ENCODE measurements at regions not wholly inside any gene's neighbourhood (a gene's known extent, or its start where the extent isn't known, plus 50 kb on each side); places are given as distances from the start of the nearest gene placed in this dataset.
"Not testable (repeated sequence)": the region's sequence is repeated elsewhere in the genome, so short reads cannot be mapped to it uniquely, and the experiment has no call there.

DNA sequence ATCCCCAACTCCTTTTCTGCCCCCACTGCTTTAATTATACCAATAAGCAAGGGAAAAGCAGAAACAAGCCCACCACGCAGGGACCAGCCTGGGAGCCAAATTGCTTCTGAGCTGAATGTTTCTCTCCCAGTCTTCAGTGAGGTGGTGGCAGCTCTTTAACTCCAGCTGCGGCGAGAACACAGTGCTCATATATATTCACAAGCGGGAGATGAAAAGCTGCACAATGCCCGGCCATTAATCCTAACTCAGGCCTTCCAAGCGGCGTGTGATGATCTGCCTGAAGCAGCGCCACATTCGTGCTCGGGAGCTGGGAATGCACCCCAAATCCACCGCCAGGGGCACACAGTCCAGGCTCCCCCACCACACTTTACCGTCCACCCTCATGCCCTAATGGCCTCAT, 203.7 kb upstream of the SDK2 start:
- no peak for DNase-seq (ENCODE audit: low spot score)

DNA sequence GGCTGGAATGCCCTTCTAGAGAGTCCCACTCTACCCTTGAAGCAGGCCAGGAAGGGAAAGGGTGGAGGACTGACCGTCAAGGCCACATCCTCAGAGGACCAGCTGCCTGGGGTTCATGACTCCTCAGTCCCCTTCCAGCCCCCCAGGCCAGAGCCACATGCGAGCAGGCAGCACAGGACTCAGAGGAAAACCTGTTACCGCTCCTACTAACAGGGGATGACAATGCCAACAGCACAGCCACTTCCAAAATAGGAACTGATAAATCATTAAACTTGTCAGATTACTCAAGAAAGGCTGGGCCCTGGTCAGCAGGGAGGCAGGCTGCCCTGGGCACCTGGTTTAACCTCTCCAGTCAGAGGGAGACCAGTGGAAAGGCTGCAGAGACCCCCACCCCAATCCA, 206.2 kb upstream of the SDK2 start:
- no peak for DNase-seq (ENCODE audit: low spot score)

DNA sequence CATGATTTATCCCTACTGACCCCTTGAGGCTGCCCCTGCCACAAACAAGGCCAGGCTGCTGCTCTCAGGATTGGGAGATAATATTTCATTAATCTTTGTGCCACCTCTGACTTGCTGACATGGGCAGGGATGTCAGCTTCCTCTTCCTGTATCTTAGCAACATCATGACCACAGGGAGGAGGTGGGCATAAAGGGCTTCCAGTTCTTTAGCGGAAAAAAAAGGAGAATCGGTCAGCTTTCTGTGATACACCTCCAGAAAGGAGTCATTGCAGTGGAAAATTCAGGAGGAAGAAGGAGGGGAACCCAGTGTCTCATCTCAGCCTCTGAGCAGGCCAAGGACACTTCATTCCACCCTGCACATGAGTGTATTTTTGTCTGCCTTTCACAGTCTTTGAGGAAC, 206.8 kb upstream of the SDK2 start:
- no peak for DNase-seq (ENCODE audit: low spot score)

DNA sequence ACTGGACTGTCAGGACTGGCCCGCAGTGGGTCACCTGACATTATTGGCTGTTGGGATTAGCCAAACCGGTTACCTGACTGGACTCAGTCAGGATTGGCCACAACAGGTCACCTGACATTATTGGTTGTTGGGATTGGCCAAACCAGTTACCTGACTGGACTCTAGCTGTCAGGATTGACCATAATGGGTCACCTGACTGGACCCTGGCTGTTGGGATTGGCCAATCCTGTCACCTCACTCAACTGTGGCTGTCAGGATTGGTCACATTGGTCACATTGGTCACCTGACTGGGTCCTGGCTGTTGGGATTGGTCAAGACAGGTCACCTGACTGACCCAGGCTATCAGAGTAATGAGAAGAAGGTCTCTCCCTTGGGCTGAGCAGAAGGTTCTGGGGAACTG, 207.7 kb upstream of the SDK2 start:
- no peak for DNase-seq (ENCODE audit: low spot score)

DNA sequence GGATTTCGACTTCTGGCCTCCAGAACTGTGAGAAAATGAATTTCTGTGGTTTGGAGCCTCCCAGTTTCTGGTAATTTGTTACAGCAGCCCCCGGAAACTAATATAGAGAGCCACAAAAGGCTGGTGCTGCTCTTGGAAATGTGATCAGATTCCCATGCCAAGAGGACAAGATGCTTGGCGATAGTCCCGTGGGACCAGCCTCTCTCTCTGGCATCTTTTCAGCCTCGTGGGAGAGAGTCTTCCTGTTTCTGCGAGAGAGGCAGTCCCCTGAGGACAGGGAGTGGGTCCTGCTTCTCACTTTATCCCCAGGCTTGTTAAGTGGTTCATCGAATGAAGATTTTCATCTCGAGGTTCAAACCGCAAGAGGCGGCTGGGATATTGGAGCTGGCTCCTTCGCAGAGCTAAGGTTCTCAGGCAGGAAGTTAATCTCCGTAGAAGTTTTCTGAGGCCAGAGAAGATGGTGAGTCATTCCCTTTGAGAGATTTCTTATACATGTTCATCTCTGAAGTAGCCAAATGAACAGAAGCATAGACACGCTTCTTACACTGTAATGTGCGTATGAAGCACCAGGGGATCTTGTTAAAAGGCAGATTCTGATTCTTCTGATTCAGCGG, 211.6 kb upstream of the SDK2 start:
- DNase-seq (ENCODE audit: low spot score) = no peak

DNA sequence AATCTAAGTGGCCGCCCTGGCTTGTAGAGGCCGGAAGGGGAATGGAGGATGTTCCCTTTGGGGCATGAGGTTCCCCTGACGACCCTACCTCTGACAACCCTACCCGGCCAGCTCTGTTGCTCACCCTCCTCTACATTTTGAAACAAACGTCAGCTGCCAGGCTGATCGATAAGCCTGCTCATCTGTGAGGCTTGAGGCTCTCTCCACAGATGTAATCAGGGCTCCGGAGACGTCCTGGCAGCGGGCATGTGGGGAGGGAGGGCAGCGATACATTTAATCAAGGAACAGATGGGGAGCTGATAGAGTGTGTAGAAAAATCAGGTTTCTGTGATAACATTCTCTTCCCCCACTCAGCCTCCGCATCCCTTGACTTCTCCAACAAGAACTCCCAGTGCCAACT, 212.3 kb upstream of the SDK2 start:
- no peak for DNase-seq (ENCODE audit: low spot score)

DNA sequence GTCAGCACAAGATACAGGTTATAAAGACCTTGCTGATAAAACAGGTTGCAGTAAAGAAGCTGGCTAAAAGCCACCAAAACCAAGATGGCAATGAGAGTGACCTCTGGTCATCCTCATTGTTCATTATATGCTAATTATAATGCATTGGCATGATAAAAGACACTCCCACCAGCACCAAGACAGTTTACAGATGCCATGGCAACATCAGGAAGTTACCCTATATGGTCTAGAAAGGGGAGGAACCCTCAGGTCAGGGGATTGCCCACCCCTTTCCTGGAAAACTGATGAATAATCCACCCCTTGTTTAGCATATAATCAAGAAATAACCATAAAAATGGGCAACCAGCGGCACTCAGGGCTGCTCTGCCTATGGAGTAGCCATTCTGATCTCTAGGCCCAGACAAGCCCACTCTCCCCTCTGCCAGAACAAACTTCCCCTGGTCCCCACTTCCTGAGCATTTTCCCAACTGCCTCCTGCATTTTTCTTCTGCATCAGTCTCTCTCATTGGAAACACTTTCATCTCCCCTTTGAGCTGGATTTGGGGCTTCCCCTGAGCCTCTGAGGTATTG, 215.3 kb upstream of the SDK2 start:
- not testable (repeated sequence) for DNase-seq (ENCODE audit: low spot score)

DNA sequence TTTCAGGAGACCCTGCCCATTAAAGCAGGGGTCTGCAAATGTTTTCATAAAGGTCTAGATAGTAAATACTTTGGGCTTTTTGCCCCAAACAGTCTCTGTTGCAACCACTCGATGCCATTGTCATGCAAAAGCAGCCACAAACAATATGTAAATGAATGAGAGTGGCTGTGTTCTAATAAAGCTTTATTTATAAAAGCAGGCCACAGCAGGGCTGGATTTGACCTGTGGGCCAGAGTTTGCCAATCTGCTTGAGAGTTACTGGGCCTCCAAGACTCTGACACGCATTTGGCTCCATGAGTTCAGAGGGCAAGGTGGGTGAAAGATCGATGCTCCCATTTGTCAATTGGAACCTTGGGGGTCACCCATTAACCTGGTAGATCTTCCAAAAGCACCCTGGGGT, 217.3 kb upstream of the SDK2 start:
- DNase-seq (ENCODE audit: low spot score) = no peak

DNA sequence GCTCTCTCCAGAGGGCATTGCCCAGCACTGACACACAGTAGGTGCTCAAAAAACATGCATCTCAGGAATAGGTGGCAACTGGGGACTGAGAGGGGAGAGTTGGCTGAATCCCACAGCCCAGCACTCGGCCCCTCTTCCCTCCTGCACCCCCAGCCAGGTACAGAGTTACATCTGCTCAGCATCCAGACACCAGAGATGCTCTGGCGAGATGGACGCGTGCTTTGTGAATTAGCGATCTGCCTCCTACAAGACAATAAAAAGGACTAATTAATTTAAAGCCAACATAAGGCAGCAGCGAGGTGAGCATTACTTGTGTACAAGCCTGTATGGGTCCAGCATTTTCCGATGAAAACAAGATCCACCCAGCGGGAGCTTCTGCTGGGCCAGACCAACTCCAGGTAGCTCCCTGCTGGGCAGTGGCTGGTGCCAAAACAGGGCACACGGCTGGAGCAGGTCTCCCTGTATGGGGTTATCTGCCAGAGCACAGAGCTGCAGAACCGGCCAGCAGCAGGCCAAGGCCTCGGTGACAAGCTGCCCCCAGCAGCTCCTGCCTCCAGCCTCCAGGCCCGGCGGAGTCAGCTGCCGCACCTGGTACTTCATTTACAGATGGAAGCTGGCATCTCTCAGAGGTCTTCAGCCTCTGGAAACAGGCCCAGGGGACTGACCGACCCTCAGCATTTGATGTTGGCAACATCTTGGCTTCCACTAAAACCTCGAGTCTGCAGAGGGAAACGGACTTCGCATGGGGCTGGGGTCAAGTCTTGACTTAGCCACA, 219.7 kb upstream of the SDK2 start:
- no peak for DNase-seq (ENCODE audit: low spot score)

DNA sequence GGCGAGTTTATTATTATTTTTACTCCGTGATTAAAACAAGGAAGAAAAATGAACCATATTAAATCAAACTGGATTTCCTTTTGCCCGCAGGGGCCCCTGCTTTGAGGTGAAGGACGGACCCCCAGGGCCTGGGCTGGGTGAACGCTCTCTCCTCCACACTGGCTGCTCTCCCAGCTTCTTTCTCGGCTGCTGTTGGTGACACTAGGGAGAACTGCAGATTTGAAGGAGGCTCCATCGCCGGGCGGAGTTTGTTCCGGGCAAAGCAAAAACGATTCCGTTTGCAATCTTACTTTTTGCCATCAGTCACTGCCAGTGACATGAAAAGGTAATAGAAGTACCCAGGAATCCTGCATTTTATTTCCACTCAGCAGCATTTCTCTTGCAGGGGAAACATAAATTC, 221.6 kb upstream of the SDK2 start:
- DNase-seq (ENCODE audit: low spot score) = no peak

DNA sequence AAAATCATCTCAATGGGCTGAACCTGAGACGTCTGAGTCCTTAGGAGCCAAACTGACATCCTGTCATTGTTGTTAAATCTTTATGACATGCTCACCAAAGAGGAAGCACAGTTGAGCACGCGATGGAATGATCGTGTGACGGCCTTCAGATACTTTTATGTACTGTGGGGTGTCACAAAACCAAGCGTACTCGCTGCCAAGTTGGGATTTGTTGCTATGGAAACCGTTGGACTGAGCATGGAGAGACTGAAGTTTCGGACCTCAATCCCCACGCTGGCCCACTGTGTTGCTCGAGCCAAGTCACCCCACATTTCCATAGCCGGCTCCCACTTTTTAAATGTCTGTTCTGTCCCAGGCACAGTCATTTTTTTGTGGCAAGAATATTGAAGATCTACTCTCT, 222.8 kb upstream of the SDK2 start:
- DNase-seq (ENCODE audit: low spot score) = no peak

DNA sequence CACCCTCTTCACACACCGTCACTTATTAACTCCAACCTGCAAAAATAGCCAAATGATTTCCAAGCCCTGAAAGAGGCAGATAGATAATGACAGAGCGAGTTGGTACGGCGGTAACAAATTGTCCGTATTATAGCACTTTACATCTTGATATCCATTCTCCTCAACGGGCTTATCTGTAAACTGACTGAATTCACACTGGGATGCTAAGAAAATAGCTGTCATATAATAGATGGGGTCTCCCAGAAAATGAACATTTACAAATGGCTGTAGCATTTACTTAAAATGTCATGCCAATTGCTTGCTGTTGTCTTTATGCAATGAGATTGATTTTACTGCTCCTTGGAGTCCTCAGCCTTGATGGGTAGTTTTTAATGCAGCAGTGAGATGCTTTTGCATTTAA, 225.8 kb upstream of the SDK2 start:
- DNase-seq (ENCODE audit: low spot score) = no peak

DNA sequence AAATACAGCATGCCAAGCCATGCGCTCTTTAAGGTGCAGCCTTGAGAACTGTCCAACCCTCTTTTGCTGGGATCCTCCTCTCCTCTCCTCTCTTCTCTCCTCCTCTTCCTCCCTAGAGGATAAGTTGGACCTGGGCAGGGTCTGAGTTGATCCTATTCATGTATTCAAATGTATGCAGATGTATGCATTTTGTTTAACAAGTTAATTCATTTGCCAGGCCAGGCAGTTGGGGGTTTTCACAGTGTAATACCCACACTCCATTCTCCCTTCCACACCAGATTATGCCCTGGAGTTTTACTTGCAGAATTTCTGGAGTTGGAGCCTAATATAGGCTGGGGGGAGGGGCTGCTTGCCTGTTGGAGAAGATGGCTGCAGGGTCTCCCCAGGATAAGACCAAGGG, 226.2 kb upstream of the SDK2 start:
- DNase-seq (ENCODE audit: low spot score) = no peak

DNA sequence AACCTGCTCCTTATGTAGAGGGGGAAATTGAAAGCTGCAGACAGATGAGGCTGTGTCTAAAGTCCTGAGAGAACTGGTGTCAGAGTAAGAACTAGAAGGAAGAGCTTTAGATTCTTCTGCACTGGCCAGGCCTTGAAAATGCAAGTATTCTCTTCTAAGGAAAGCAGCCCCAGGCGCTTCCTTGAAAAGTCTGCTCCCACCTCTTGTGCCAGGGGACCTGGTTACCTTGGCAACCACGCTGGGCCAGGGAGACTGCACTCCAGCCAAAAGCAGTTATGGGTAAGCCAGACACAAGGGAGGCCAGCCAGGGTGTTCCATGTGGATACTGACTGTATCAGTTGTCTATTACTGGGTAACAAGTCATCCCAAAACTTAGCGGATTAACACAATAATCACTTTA, 228.6 kb upstream of the SDK2 start:
- no peak for DNase-seq (ENCODE audit: low spot score)

DNA sequence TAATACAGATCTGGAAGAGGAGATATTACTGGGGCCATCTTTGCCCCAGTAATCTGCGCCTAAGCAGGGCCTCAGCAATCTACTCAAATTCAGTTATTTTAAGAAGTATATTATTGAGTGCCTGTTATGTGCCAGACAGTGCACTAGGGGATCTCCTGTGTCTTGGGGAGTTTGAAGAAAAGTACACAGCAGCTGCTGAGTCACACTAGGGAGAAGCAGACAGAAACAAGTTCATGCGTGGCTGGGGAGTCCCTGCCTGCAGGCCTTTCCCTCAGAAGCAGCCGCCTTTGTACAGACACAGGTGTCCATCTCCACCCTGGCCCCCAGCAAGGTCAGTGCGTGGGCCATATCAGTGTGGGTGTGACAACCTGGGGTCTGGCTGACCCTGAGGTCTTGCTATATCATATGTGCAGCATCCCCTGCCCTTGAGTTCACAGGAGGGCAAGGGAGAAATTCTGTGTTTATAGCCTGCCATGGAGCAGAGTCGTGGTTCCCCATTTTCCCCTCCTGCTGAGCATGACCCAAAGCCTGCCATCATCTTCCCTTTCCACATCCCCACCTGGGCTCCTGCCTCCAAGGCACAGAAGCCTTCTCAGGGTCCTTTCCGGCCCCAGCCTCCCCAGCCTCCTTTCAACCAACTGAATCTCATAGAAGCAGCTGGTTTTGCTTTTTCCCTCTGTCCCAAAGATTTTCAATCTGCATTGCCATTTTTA, 229.9 kb upstream of the SDK2 start:
- no peak for DNase-seq (ENCODE audit: low spot score)

DNA sequence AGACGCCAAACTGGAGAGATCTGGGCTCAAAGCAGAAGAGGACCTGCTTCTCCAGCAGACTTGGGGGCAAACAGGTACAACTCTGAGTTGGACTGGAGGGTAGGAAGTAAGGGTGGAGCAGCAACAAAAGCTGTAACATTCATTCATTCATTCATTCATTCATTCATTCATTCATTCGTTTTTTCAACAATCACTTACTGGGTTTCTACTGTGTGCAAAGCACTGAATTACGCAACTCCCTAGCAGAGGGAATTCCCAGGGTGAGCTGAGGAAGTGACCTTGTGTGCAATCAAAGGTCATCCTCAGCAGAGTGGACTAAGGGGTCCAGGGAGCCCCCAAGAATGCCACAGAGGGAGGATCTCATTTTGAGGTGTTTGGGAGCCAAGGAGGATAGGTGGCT, 231.1 kb upstream of the SDK2 start:
- DNase-seq (ENCODE audit: low spot score) = no peak

DNA sequence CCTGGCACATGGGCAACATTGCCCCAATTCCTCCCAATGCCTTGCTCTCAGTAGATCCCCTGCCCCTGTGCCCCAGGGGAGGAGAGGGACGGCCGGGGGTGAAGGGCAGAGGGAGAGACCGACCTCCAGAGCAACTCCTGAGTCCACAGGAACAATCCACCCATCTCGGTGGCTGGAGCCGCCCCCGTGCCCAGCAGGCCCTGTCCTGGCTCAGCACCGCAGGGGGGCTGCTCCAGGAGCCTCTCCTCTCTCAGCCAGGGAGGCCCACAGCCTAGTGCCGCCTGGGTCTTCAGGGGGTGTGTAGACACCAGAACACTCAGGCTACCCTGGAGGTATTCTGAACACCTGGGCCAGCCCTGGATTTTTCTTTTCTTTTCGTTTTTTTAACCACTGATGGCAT, 233.7 kb upstream of the SDK2 start:
- no peak for DNase-seq (ENCODE audit: low spot score)

DNA sequence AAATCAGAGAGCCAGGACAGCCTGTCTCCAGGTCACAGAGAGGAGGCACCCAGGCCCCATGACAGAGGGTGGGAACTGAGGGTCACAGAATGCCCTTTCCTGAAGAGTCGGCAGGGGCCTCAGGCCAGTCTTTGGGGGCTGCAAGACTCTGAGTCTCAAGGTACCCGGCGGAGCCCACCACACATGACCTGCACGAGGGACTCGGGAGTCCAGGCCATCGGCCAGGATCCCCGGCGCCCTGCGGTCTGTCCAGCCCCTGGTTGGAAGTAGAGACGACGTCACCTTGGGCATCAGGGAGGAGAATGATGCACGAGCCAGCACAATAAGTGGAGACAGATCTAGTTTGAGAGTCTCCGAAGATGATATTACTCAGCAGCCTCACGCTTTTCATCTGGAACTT, 234.7 kb upstream of the SDK2 start:
- DNase-seq (ENCODE audit: low spot score) = no peak

DNA sequence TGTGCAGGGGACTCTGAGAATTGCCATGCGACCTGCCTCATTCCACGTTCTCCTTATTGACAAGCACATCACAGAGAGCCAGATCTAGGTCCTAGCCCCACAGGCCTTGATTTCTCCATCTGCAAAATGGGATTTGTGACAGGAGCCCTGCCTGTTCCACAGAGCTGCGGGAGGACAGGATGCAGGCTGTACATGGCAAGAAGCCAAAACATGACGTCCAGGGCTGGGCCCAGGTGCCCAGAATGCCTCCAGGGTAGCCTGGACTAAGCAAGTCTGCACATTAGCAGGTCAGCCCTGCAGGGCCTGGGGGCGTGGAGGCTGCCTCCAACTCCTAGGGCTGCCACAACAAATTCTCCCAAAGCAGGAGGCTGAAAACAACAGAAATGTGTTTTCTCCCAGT, 235.7 kb upstream of the SDK2 start:
- no peak for DNase-seq (ENCODE audit: low spot score)

DNA sequence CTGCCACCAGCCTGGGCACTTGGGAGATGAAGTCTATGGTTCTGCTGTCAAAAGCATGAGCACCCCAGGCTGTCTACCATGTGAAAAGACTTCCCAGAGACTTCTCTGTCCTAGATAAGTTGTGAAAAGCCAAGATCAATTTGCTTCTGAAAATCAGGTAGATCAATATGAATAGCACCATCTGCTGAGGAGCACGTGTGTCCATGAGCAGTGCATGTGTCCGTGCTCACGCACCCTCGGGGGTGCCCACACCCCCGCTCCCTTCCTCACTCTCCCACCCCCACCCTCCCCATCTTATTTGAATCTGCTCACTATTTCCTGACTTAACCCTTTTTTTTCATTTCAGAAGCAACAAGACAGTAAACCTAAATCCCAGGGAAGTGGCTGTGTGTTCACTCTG, 238.3 kb upstream of the SDK2 start:
- no peak for DNase-seq (ENCODE audit: low spot score)

DNA sequence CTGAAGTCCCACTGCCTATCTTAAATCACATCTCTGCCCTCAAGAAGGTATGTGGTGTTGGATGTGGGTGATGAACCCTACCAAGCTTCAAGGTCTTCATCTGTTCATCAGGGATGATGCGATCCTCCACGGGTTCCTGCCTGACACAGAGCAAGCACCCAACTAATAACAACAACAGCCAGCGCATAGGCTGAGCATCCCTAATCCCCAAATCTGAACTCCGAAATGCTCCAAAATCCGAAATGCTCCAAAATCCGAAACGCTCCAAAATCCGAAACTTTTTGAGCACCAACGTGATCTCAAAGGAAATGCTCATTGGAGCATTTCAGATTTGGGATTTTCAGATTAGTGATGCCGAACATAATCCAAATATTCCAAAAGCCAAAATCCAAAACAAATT, 238.9 kb upstream of the SDK2 start:
- no peak for DNase-seq (ENCODE audit: low spot score)

DNA sequence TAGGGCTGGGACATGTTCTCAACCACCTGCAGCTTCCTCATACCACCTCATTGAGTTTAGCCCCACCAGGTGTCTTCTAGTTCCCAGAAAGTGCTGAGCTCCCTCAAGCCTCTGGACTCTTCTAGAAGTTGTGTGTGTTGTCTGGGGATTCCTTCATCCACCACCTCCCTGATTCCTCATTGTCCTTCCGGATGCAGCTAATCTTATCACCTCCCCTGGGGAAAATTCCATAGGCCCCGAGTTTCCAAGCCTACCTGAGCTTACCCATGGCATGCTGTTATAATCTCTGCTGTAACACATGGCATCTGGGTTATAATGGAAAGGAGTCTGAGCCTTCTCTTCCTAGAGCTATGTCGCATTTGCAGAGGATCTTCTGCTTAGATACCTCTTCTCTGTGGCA, 243.5 kb upstream of the SDK2 start:
- DNase-seq (ENCODE audit: low spot score) = no peak

DNA sequence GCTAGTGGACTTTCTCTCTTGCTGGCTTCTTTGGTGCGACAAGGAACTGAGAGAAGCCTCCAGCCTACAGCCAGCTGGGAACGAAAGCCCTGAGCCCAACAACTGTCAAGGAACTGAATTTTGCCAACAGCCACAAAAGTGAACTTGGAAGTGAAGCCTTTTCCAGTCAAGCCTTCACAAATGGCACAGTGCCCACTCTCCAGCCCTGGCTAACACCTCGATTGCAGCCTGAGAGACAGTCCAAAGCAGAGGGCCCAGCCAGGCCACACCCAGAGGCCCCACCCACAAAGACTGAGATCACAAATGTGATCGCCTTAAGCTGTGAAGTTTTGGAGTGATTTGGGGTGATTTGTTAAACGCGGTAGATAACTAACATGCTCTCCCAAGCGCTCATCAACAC, 244.6 kb upstream of the SDK2 start:
- no peak for DNase-seq (ENCODE audit: low spot score)
